ENCODE measurements at regions not wholly inside any gene's neighbourhood (a gene's known extent, or its start where the extent isn't known, plus 50 kb on each side); places are given as distances from the start of the nearest gene placed in this dataset.

DNA sequence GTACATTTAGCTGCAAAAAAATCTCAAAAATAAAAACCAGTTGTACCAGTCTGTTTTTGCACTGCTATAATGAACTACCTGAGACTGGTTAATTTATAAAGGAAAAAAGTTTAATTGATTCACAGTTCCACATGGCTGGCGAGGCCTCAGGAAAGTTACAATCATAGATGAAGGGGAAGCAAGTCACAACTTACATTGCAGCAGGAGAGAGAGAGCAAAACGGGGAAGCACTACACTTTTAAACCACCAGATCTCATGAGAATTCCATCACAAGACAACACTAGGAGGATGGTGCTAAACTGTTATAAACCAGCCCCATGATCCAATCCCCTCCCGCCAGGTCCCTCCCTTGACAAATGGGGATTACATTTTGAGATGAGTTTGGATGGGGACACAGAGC, 186.0 kb downstream of the TMTC3 start:
- TF ChIP-seq, protein P1, sequence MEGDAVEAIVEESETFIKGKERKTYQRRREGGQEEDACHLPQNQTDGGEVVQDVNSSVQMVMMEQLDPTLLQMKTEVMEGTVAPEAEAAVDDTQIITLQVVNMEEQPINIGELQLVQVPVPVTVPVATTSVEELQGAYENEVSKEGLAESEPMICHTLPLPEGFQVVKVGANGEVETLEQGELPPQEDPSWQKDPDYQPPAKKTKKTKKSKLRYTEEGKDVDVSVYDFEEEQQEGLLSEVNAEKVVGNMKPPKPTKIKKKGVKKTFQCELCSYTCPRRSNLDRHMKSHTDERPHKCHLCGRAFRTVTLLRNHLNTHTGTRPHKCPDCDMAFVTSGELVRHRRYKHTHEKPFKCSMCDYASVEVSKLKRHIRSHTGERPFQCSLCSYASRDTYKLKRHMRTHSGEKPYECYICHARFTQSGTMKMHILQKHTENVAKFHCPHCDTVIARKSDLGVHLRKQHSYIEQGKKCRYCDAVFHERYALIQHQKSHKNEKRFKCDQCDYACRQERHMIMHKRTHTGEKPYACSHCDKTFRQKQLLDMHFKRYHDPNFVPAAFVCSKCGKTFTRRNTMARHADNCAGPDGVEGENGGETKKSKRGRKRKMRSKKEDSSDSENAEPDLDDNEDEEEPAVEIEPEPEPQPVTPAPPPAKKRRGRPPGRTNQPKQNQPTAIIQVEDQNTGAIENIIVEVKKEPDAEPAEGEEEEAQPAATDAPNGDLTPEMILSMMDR (IDR thresholded peaks at IDR 0.05; ENCODE audit: low read length): no peak
- no peak for TF ChIP-seq EZH2 (IDR thresholded peaks at IDR 0.05; ENCODE audit: borderline replicate concordance, low read length)

Measured in OCI-LY1 (cell line).